C4-2B (cell line): ENCODE measurements at regions not wholly inside any gene's neighbourhood (a gene's known extent, or its start where the extent isn't known, plus 50 kb on each side); places are given as distances from the start of the nearest gene placed in this dataset.

Source experiments
- ZFX ChIP-seq: fragments of 450-650 bp; IDR thresholded peaks from 2 replicates; pipeline ENCODE4 v1.6.1; 2017
- TF ChIP-seq, protein P1 (sequence below): fragments of 450-650 bp; conservative IDR thresholded peaks from 2 replicates; pipeline ENCODE4 v1.5.1; 2017; ENCODE audit warnings: mild to moderate bottlenecking

GRCh38 chr22:48749555-48750227 is 1078.0 kb downstream of the BRD1 start:
- TF ChIP-seq, protein P1, sequence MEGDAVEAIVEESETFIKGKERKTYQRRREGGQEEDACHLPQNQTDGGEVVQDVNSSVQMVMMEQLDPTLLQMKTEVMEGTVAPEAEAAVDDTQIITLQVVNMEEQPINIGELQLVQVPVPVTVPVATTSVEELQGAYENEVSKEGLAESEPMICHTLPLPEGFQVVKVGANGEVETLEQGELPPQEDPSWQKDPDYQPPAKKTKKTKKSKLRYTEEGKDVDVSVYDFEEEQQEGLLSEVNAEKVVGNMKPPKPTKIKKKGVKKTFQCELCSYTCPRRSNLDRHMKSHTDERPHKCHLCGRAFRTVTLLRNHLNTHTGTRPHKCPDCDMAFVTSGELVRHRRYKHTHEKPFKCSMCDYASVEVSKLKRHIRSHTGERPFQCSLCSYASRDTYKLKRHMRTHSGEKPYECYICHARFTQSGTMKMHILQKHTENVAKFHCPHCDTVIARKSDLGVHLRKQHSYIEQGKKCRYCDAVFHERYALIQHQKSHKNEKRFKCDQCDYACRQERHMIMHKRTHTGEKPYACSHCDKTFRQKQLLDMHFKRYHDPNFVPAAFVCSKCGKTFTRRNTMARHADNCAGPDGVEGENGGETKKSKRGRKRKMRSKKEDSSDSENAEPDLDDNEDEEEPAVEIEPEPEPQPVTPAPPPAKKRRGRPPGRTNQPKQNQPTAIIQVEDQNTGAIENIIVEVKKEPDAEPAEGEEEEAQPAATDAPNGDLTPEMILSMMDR: no peak
- no peak for TF ChIP-seq ZFX
